ENCODE measurements at regions not wholly inside any gene's neighbourhood (a gene's known extent, or its start where the extent isn't known, plus 50 kb on each side); places are given as distances from the start of the nearest gene placed in this dataset.

DNA sequence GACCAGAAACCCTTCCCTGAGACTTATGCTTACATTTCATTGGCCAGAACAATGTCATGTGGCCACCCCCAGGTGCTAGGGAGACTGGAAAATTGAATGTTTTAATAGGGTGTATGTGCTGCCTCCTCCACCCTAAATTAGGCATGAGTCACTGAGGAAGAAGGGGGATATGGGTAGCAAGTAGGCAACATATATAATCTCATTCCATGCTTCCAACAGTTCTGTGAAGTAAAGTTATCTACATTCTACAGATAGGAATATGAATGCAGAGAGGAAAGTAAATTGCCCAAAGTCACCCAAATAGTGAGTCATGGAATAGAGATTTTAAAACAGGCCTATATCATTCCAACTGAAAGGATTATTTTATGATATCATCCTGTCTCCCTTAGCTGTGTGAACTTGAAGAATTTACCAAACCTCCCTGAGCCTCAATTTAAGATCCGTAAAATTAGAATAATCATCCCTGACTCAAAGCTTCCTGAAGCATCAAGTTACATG is 168.6 kb upstream of the FGGY start:
- DNase-seq (ENCODE audit: low read depth): no peak
- H3K4me3 ChIP-seq (ENCODE audit: low read depth, low read length): no peak overlapping the region
- H3K36me3 ChIP-seq (ENCODE audit: control insufficient read depth, insufficient read depth, low read length): no peaks in the 10 kb centered on the region
- no peaks in the 10 kb centered on the region for H3K27me3 ChIP-seq (ENCODE audit: control insufficient read depth, insufficient read depth, low read length)
- TF ChIP-seq, protein P1, sequence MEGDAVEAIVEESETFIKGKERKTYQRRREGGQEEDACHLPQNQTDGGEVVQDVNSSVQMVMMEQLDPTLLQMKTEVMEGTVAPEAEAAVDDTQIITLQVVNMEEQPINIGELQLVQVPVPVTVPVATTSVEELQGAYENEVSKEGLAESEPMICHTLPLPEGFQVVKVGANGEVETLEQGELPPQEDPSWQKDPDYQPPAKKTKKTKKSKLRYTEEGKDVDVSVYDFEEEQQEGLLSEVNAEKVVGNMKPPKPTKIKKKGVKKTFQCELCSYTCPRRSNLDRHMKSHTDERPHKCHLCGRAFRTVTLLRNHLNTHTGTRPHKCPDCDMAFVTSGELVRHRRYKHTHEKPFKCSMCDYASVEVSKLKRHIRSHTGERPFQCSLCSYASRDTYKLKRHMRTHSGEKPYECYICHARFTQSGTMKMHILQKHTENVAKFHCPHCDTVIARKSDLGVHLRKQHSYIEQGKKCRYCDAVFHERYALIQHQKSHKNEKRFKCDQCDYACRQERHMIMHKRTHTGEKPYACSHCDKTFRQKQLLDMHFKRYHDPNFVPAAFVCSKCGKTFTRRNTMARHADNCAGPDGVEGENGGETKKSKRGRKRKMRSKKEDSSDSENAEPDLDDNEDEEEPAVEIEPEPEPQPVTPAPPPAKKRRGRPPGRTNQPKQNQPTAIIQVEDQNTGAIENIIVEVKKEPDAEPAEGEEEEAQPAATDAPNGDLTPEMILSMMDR (IDR thresholded peaks at IDR 0.05; ENCODE audit: insufficient read depth, low read length, poor library complexity, severe bottlenecking): no peak

DNA sequence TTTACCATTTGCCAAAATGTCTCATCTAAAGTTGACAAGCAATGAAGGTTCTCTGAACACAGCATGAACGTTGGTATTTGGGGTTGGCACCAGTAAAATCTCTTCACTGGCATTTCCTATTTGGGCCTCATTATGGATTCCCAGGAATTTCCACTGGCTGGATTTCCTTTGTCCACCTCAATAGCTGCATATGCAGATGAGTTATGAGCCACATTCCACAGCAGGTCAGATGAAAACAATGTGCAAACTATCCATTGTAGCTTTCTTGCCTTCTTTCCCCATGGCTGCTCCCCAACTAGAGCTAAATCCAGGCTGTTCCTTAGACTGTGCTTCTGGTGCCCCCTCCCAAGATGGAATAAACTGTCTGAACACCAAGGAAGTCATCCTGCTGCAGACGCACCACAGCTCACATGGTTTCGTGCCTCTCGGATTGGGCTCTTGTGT is 168.1 kb upstream of the FGGY start:
- H3K4me3 ChIP-seq (ENCODE audit: low read depth, low read length): no peak overlapping the region
- DNase-seq (ENCODE audit: low read depth): no peak
- H3K27me3 ChIP-seq (ENCODE audit: control insufficient read depth, insufficient read depth, low read length): no peaks in the 10 kb centered on the region
- H3K36me3 ChIP-seq (ENCODE audit: control insufficient read depth, insufficient read depth, low read length): no peaks in the 10 kb centered on the region
- TF ChIP-seq, protein P1 (IDR thresholded peaks at IDR 0.05; ENCODE audit: insufficient read depth, low read length, poor library complexity, severe bottlenecking): no peak

DNA sequence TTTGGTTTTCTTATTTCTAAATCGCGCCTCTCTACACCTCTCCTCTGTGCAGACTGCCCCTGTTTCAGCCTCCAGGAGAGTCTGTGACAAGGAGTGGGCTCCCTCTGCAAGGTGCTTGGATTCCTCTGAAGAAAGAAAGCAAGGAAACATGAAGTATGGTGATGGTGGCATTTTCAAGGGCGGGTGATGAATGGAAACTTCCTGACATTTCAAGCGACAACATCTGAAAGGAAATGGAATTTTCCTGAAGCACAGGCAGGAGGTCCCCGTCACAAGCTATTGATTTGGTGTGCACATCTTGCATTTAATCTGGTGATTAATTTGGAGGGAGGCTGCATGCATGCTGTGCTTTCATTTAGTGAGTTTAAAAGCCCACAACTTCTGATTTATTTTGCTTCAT is 164.6 kb upstream of the FGGY start:
- Histone ChIP-seq H3K4me3 (ENCODE audit: low read depth, low read length) (no peak overlapping the region), H3K27me3 (ENCODE audit: control insufficient read depth, insufficient read depth, low read length) (no peaks in the 10 kb centered on the region), H3K36me3 (ENCODE audit: control insufficient read depth, insufficient read depth, low read length) (no peaks in the 10 kb centered on the region)
- DNase-seq (ENCODE audit: low read depth): no peak
- TF ChIP-seq, protein P1 (IDR thresholded peaks at IDR 0.05; ENCODE audit: insufficient read depth, low read length, poor library complexity, severe bottlenecking): no peak

DNA sequence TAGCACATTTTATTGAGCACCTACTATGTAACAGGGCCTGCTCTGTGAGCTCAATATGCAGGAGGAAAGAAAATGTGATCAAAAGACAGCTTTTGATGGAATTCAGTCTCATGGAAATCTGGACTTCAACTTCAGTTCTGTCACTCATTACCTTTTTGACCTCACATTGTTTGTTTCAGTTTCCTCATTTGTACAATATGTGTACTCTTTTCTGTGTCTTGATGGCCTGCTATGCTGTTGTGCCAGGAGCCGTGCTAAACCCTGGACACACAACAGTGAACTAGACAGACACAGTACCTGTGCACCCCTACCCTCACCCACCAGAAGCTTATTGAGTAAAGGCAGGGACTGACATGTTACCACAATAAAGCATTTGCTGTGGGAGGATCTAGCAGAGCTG is 162.9 kb upstream of the FGGY start:
- TF ChIP-seq, protein P1 (IDR thresholded peaks at IDR 0.05; ENCODE audit: insufficient read depth, low read length, poor library complexity, severe bottlenecking): no peak
- no peaks in the 10 kb centered on the region for H3K27me3 ChIP-seq (ENCODE audit: control insufficient read depth, insufficient read depth, low read length)
- H3K4me3 ChIP-seq (ENCODE audit: low read depth, low read length): no peak overlapping the region
- DNase-seq (ENCODE audit: low read depth): no peak
- no peaks in the 10 kb centered on the region for H3K36me3 ChIP-seq (ENCODE audit: control insufficient read depth, insufficient read depth, low read length)

DNA sequence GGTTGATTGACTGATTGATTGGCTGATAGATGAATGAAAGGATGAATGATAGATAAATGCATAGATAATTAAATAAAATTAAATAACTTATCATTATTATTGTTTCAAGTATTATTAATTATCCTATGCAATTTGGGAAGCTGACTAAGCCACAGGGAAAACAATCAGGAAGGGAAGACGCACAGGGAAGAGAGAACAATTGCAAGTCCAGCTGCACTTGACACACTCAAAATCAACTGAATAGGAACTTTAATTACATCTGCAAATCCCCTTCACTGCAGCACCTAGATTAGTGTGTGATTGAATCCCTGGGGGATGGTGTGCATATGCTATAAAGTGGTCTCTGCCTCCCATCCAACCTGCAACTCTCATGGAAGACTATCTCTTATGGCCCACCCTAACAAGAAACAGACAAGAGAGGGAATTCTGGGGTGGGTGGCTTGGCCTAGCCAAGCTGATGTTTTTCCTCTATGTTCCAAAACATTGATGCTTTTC is 161.1 kb upstream of the FGGY start:
- no peak for DNase-seq (ENCODE audit: low read depth)
- no peak overlapping the region for H3K4me3 ChIP-seq (ENCODE audit: low read depth, low read length)
- H3K27me3 ChIP-seq (ENCODE audit: control insufficient read depth, insufficient read depth, low read length): no peaks in the 10 kb centered on the region
- no peaks in the 10 kb centered on the region for H3K36me3 ChIP-seq (ENCODE audit: control insufficient read depth, insufficient read depth, low read length)
- TF ChIP-seq, protein P1 (IDR thresholded peaks at IDR 0.05; ENCODE audit: insufficient read depth, low read length, poor library complexity, severe bottlenecking): no peak

All from kidney epithelial cell (primary cell).